ENCODE measurements at regions not wholly inside any gene's neighbourhood (a gene's known extent, or its start where the extent isn't known, plus 50 kb on each side); places are given as distances from the start of the nearest gene placed in this dataset.
"Not testable (repeated sequence)": the region's sequence is repeated elsewhere in the genome, so short reads cannot be mapped to it uniquely, and the experiment has no call there.

DNA sequence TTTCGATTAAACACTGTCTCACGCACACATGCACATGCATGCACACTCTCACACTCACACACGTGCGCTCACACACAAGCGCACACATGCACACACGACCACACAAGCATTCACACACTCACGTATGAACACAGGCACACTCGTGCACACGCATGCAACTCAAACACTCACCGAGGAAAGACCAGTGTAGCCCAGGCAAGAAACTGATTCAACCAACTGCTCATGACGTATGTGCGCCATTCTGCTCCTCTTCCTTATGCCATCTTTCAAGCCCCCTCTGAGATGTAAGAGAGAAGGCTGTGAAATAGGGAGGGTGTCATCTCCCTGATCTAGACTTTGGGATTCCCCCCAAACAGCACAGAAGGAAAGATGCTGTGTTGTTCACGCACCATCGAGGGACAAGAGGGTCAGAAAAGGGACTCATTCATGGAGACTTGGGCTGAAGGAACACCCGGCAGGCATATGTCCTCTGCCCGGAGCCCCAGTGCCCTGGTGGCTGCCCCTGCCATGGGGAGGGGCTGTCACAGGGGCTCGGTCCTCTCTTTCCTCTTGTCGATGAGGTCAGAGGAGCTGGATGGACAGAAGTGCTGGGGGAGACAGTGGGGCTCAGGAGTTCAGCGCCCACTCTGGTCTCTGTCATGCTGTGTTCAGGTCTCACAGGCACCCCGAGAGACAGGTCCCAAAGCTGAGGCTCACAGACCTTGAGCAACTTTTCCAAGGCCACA lies 130.1 kb upstream of the SHH start:
- no peak for TF ChIP-seq CTCF (IDR thresholded peaks at IDR 0.05; ENCODE audit: extremely low read depth, missing control alignments)

GRCh38 chr7:155941688-155942087 lies 129.4 kb upstream of the SHH start:
- TF ChIP-seq CTCF (IDR thresholded peaks at IDR 0.05; ENCODE audit: extremely low read depth, missing control alignments): no peak
- DNase-seq (ENCODE audit: low spot score): no peak

More for the DNA sequence above, 130.1 kb upstream of the SHH start:
- DNase-seq (ENCODE audit: low spot score): no peak

DNA sequence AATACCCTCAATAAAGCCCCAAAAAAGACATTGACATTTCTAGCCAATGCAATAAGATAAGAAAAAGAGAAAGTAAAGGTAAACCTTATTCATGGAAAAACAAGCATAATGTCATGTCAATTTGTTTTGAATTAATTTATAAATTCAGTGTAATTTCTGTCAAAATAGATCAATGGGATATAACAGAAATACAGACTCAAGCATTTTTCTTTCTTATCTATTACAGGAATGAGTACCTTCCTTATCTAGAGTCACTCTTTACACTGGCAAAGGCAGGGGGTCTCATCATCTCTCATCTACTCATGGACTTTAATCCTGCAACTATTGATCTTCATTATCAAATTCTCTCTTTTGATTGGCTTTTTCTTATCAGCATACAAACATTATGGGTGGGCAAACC lies 127.1 kb upstream of the SHH start:
- no peak for TF ChIP-seq CTCF (IDR thresholded peaks at IDR 0.05; ENCODE audit: extremely low read depth, missing control alignments)
- DNase-seq (ENCODE audit: low spot score): no peak

GRCh38 chr7:155938129-155938528 lies 125.9 kb upstream of the SHH start:
- DNase-seq (ENCODE audit: low spot score): no peak
- no peak for TF ChIP-seq CTCF (IDR thresholded peaks at IDR 0.05; ENCODE audit: extremely low read depth, missing control alignments)

DNA sequence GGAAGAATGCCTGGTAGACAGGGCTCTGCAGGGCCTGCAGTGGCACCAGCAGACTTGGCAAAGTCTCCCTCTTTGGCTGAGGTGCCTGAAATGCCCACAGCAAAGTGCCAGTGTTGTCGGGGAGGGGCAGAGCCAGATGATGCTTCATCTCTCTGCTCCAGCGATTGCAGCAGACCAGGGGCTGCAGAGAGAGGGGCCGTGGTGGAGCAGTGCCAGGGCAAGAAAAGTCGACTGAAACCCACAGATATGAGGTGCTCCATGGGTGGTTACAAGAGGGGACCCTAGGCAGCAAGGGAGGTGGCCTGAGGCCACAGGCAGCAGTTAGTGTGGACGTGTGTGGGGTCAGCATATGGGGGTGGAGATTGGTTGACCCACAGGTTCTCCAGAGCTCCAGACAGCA lies 123.5 kb upstream of the SHH start:
- TF ChIP-seq CTCF (IDR thresholded peaks at IDR 0.05; ENCODE audit: extremely low read depth, missing control alignments): no peak
- DNase-seq (ENCODE audit: low spot score): no peak

GRCh38 chr7:155935005-155935557 lies 122.8 kb upstream of the SHH start:
- no peak for DNase-seq (ENCODE audit: low spot score)
- no peak for TF ChIP-seq CTCF (IDR thresholded peaks at IDR 0.05; ENCODE audit: extremely low read depth, missing control alignments)

DNA sequence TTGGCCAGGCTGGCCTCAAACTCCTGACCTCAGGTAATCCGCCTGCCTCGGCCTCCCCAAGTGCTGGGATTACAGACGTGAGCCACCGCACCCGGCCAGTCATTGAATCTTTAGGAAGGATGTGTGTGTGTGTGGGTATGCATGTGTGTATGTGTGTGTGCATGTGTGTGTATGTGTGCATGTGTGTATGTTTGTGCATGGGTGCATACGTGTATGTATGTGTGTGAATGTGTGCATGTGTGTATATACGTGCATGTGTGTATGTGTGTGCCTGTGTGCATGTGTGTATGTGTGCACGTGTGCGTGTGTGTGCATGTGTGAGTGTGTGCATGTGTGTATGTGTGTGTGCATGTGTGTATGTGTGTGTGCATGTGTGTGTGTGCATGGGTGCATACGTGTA lies 120.1 kb upstream of the SHH start:
- DNase-seq (ENCODE audit: low spot score): not testable (repeated sequence)
